Esophagus squamous epithelium (tissue), 5 donors: ENCODE measurements at regions not wholly inside any gene's neighbourhood (a gene's known extent, or its start where the extent isn't known, plus 50 kb on each side); places are given as distances from the start of the nearest gene placed in this dataset.

Experiments
- DNase-seq: peaks from one replicate; lab custom pipeline; 2025; lab: John Stamatoyannopoulos, UW
- H3K27ac ChIP-seq, 4 donors: fragments of 200-600 bp; sonication (generic); one replicate each; pipeline ENCODE4 v1.5.1; 2016 to 2019; ENCODE audit warnings: mild to moderate bottlenecking in 1 of 4
- H3K27me3 ChIP-seq, 4 donors: fragments of 200-600 bp; sonication (generic); 1 replicate in 3 of 4; 2 replicates in 1 of 4; pipeline versions ENCODE4 v1.5.1 to v1.6.0; 2017 to 2021; ENCODE audit warnings: antibody characterized with exemption in 1 of 4
- H3K36me3 ChIP-seq, 3 donors: fragments of 200-600 bp; sonication (generic); one replicate each; pipeline ENCODE4 v1.5.1; 2016 to 2019
- H3K4me1 ChIP-seq, 3 donors: fragments of 200-600 bp; sonication (generic); one replicate each; pipeline ENCODE4 v1.5.1; 2017 to 2019
- H3K4me3 ChIP-seq, 4 donors: fragments of 200-600 bp; sonication (generic); 1 replicate in 3 of 4; 2 replicates in 1 of 4; pipeline ENCODE4 v1.5.1; 2016 to 2019; ENCODE audit warnings: mild to moderate bottlenecking in 2 of 4, moderate library complexity in 1 of 4
- H3K9me3 ChIP-seq, 3 donors: fragments of 200-600 bp; sonication (generic); one replicate each; pipeline ENCODE4 v1.5.1; 2016 to 2019
- CTCF ChIP-seq, 6 experiments: fragments of 450-650 bp in 4 of 6; fragments of 200-600 bp in 2 of 6; sonication (generic) in 2 of 6; IDR thresholded peaks; one replicate each; pipeline ENCODE4 v1.5.1; 2016 to 2019; ENCODE audit warnings: antibody characterized with exemption in 6 of 6, mild to moderate bottlenecking in 4 of 6, moderate library complexity in 4 of 6
- POLR2A ChIP-seq, 4 donors: fragments of 450-650 bp; IDR thresholded peaks; one replicate each; pipeline ENCODE4 v1.6.1; 2017; ENCODE audit warnings: antibody characterized with exemption in 4 of 4, mild to moderate bottlenecking in 4 of 4, moderate library complexity in 3 of 4
- WGBS, 2 donors: methylation state at CpG; one replicate each; pipeline ENCODE4 v1.1.5; 2018; 5-methylcytosine and 5-hydroxymethylcytosine counted together
- intact Hi-C: fragments of 100-400 bp; cut with DNase I; formaldehyde crosslinking; loops from one replicate; pipeline ENCODE4 v1.15.0; 2022
- donor health status: DM: yes; HTN: yes; CAD: no.

- no peaks in the 10 kb centered on the region for H3K4me1 ChIP-seq
- no peak for TF ChIP-seq CTCF (IDR thresholded peaks at IDR 0.05)
- TF ChIP-seq POLR2A (IDR thresholded peaks at IDR 0.05): no peak
- H3K36me3 ChIP-seq: no peaks in the 10 kb centered on the region
- WGBS, 2 donors: 48 to 58% methylated on average over 6 of the region's 6 CpGs
- H3K27me3 ChIP-seq: no peaks in the 10 kb centered on the region
- intact Hi-C loops: no loop called here
- no peaks in the 10 kb centered on the region for H3K9me3 ChIP-seq
- no peak overlapping the region for H3K4me3 ChIP-seq
- H3K27ac ChIP-seq: no peak overlapping the region
- DNase-seq: no peak
These were observed 731.6 kb upstream of the MMS22L start for GRCh38 chr6:98014442-98015201.

DNA sequence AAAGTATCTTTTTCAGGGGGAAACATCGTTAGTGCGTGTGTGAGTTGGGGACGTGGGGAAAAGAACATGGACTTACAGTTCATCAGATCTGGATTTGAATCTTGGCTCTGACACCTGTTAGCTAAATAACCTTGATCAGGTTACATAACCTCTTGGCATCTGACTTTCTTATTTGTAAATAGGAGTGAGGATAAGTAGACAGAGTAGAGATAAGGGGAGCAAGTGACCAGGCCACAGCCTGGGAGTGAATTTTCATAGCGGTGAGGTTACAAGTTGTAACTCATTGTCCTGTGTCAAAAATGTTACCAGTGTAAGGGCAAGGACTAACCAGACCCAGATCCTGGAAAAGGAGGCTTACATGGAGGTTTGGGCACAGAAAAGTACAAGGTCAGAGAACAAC is 733.5 kb upstream of the MMS22L start:
- H3K4me3 ChIP-seq: no peak overlapping the region
- H3K27ac ChIP-seq: no peak overlapping the region
- DNase-seq: no peak
- 68 to 73% methylated on average over 4 of the region's 4 CpGs for WGBS, 2 donors
- intact Hi-C loops: no loop called here
- no peaks in the 10 kb centered on the region for H3K36me3 ChIP-seq
- no peaks in the 10 kb centered on the region for H3K4me1 ChIP-seq
- H3K27me3 ChIP-seq: no peaks in the 10 kb centered on the region
- TF ChIP-seq POLR2A (IDR thresholded peaks at IDR 0.05) (no peak), CTCF (IDR thresholded peaks at IDR 0.05) (no peak)
- no peaks in the 10 kb centered on the region for H3K9me3 ChIP-seq

DNA sequence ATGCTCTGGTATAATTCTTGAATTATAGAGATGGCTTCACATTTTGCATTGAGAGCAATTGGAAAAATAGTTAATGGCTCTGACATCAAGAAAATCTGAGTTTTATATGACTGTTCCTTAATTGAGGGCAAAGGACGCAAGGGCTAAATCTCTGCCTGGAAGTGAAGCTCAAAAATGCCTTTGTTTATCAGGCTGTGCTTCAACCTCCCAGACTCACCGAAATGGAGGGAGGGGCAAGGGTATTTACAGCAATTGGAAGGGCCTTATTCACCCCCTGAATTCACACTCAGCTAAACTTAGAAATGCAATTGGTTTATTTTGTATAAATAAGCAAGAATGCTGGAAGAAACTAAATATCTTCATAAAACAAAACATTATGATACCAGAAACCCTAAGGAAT is 737.2 kb upstream of the MMS22L start:
- 48 to 49% methylated on average over 2 of the region's 2 CpGs for WGBS, 2 donors
- intact Hi-C loops: no loop called here

DNA sequence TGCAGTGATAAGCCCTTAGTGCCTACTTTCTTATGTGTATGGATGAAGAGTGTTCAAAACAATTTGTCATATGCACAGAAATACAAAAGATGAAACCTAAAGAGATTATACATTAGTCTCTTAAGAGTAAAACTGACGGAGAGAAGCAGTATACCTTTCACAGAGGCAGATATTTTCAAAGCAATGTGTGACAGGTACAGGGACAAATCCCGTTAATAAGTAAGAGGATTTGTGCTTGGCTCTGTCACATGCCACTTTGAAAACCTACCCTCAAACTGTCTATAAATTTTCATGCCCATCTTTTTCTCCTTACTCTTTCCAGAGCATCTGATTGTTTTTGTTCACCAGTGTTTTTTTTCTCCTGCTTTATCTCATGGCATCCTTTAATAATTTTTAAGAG is 741.3 kb upstream of the MMS22L start:
- Histone ChIP-seq H3K36me3 (no peaks in the 10 kb centered on the region), H3K4me3 (no peak overlapping the region), H3K27ac (no peak overlapping the region), H3K27me3 (no peaks in the 10 kb centered on the region), H3K9me3 (no peaks in the 10 kb centered on the region), H3K4me1 (no peaks in the 10 kb centered on the region)
- intact Hi-C loops: no loop called here
- no peak for TF ChIP-seq POLR2A (IDR thresholded peaks at IDR 0.05)
- TF ChIP-seq CTCF (IDR thresholded peaks at IDR 0.05): no peak
- no peak for DNase-seq
- WGBS, 2 donors: 67 to 73% methylated on average over 2 of the region's 2 CpGs

More for the DNA sequence above, 737.2 kb upstream of the MMS22L start:
- no peaks in the 10 kb centered on the region for H3K36me3 ChIP-seq
- TF ChIP-seq CTCF (IDR thresholded peaks at IDR 0.05) (no peak), POLR2A (IDR thresholded peaks at IDR 0.05) (no peak)
- no peaks in the 10 kb centered on the region for H3K9me3 ChIP-seq
- H3K4me1 ChIP-seq: no peaks in the 10 kb centered on the region
- H3K27me3 ChIP-seq: no peaks in the 10 kb centered on the region
- H3K4me3 ChIP-seq: no peak overlapping the region
- H3K27ac ChIP-seq: no peak overlapping the region
- DNase-seq: no peak

DNA sequence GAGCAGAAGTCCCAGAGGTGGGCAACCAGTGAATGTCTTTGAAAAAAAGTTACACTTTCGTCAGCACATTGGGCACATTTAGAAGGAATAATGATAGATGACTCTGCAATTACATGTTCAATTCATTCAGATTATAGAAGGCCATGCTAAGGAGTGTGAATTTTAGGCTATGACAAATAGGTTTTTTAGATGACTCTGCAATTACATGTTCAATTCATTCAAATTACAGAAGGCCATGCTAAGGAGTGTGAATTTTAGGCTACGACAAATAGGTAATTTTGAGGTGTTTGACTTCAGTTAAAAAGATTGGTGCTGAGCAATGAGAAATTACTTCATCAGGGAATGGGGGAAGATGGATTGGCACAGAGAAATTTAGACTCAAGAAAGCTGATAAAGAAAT is 744.9 kb upstream of the MMS22L start:
- intact Hi-C loops: no loop called here
- TF ChIP-seq POLR2A (IDR thresholded peaks at IDR 0.05) (no peak), CTCF (IDR thresholded peaks at IDR 0.05) (no peak)
- Histone ChIP-seq H3K4me3 (no peak overlapping the region), H3K27me3 (no peaks in the 10 kb centered on the region), H3K4me1 (no peaks in the 10 kb centered on the region), H3K9me3 (no peaks in the 10 kb centered on the region), H3K27ac (no peak overlapping the region), H3K36me3 (no peaks in the 10 kb centered on the region)
- no peak for DNase-seq
- 76 to 77% methylated on average over 2 of the region's 2 CpGs for WGBS, 2 donors
